AG04449 (cell line): ENCODE measurements at regions not wholly inside any gene's neighbourhood (a gene's known extent, or its start where the extent isn't known, plus 50 kb on each side); places are given as distances from the start of the nearest gene placed in this dataset.
"Not testable (repeated sequence)": the region's sequence is repeated elsewhere in the genome, so short reads cannot be mapped to it uniquely, and the experiment has no call there.

Source experiments
- CTCF ChIA-PET: fragments of 350-600 bp; formaldehyde crosslinking; extraction: SDS; loops from one replicate; lab custom pipeline; 2021; ENCODE audit warnings: antibody characterized with exemption; lab: Yijun Ruan, JAX
- POLR2A ChIA-PET: fragments of 400-600, 350-600 bp; formaldehyde crosslinking; extraction: SDS; loops from one replicate; lab custom pipeline; 2020; ENCODE audit warnings: antibody characterized with exemption, inconsistent platforms; lab: Yijun Ruan, JAX
- DNase-seq: peaks from one replicate; pipeline ENCODE4 v3.0.0-alpha.2; 2010; ENCODE audit warnings: low read depth, low spot score
- H3K4me3 ChIP-seq: 2 replicates; pipeline ENCODE4 v1.5.1; 2011; ENCODE audit warnings: low read depth, mild to moderate bottlenecking, control low read depth, low read length
- CTCF ChIP-seq: IDR thresholded peaks from one replicate; pipeline ENCODE4 v1.5.1; 2011; ENCODE audit warnings: mild to moderate bottlenecking, moderate library complexity, low read length, control low read depth, inconsistent platforms; ENCODE audit not compliant: insufficient read depth; ENCODE audit errors: missing control alignments

DNA sequence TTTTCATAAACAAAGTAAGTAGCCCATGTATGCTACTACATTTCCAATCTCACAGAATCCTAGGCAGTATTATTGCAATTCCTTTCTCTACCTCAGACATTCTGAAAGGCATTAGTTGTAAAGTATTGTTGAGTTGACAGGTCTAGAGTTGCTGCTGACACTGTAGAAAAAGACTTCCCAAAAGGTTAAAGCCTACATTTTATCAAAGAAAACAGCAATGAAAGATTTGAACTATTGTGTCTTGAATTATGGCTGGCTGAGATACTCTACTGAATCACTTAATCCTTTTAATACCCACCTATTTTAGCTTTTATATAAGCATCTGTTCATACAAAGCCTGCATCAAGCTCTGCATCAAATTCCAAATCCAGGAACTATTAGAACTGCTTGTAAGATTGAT, 1082.0 kb downstream of the OLFM4 start:
- POLR2A ChIA-PET: no interaction called here
- CTCF ChIA-PET: no interaction called here
- H3K4me3 ChIP-seq: no peak overlapping the region
- no peak for TF ChIP-seq CTCF
- no peak for DNase-seq

DNA sequence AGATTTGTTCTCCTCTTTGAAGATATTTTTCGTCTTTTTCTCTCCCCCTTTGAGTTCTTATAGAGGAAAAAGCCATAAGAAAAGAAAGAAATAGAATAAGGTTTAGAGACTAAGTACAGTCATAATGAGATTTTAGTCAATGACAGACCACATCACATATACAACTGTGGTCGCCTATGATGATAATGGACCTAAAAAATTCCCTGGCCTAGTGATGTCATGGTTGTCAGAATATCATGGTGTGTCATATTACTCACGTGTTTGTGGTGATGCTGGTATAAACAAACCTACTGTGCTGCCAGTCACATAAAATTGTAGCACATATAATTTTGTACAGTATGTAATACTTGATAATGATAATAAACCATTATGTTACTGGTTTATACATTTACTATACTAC, 1096.1 kb downstream of the OLFM4 start:
- ChIA-PET POLR2A (no interaction called here), CTCF (no interaction called here)
- DNase-seq: no peak
- TF ChIP-seq CTCF: no peak
- no peak overlapping the region for H3K4me3 ChIP-seq

GRCh38 chr13:54130931-54131330, 1102.3 kb downstream of the OLFM4 start:
- DNase-seq, POLR2A ChIA-PET, H3K4me3 ChIP-seq, CTCF ChIA-PET: not testable (repeated sequence)

DNA sequence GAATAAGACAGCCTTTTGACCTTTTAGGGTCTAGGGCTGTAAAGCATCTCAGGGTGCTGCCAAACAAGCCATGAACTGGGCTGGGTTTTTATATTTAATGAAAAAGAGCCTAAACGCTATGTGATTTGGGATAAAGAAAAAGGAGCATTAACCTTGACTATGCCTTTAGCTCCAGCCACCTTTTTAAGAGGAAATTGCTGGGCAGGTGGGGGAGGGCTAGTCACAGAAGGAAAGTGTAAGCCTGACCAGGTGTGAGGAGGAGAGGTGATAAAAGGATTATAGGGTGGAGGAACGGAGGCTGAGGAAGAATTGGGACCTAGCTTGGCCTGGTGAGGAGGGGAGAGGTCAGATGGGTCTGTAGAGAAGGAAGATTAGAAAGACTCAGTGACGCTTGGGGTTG, 1102.8 kb downstream of the OLFM4 start:
- H3K4me3 ChIP-seq, POLR2A ChIA-PET, CTCF ChIA-PET, DNase-seq: not testable (repeated sequence)

DNA sequence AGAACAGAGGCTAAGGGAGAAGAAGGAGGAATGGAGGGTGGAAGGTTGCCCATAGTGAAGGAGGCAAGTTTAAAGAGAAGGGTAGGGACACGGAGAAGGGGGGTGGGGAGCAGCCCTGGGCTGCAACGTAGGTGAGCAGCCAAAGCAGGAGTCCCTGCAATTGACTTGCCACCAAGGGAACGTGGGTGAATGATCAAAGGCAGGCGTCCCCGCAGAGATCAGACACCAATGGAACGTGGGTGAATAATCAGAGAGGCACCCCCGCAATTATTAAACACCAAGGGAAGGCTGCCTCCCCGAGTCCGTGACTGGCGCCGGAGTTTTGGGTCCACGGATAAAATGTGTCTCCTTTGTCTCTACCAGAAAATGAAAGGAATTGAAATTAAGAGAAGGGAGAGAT, 1103.5 kb downstream of the OLFM4 start:
- POLR2A ChIA-PET, CTCF ChIA-PET, DNase-seq, H3K4me3 ChIP-seq: not testable (repeated sequence)

DNA sequence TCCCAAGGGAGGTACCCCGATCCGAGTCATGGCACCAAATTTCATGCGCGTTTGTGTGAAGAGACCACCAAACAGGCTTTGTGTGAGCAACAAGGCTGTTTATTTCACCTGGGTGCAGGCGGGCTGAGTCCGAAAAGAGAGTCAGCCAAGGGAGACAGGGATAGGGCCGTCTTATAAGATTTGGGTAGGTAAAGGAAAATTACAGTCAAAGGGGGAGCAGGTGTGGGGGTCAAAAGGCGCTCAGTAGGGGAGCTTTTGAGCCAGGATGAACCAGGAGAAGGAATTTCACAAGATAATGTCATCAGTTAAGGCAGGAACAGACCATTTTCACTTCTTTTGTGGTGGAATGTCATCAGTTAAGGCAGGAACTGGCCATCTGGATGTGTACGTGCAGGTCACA, 1104.1 kb downstream of the OLFM4 start:
- CTCF ChIA-PET, H3K4me3 ChIP-seq, DNase-seq, POLR2A ChIA-PET: not testable (repeated sequence)

DNA sequence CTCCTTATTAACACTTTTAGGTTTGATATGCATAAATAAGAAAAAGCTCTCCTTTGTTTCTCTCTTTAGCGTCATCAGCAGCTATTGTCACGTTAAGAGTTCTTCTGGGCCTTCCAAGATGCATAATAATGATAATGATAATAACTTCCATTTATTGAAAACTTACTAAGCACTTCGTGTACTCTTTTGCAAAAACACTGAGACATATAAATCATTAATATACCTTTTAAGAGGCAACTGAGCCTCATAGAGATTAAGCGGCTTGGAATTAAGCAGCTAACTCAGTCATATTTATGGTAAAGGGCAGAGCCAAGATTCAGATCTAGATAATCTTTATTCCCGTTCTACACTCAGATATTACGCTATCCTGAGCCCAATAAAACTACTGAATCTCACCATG, 1105.1 kb downstream of the OLFM4 start:
- TF ChIP-seq CTCF: no peak
- CTCF ChIA-PET: no interaction called here
- no peak overlapping the region for H3K4me3 ChIP-seq
- POLR2A ChIA-PET: no interaction called here
- DNase-seq: no peak

DNA sequence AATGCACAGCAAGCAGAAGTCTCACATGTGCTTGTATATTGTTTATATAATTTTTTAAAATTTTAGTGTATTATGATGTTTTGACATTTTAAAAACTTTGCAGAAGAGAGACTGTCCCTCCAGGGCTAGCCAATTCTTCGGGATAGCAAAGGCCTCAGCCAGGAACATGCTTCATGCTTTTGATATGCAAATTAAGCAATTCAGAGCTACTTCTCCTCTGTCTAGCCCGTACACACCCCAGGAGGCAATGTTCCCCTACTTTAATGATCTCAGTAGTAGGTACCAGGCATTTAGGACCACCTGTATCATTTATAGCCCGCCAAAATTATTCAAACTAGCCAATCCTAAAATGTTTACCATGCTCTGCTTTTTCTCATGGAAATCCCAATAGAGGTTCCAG, 1116.2 kb downstream of the OLFM4 start:
- no peak for DNase-seq
- POLR2A ChIA-PET: no interaction called here
- TF ChIP-seq CTCF: no peak
- no peak overlapping the region for H3K4me3 ChIP-seq
- CTCF ChIA-PET: no interaction called here

- H3K4me3 ChIP-seq: no peak overlapping the region
- TF ChIP-seq CTCF: no peak
- ChIA-PET CTCF (no interaction called here), POLR2A (no interaction called here)
- DNase-seq: no peak
Observed at GRCh38 chr13:54150851-54151250, 1122.2 kb downstream of the OLFM4 start.
